ENCODE measurements at regions not wholly inside any gene's neighbourhood (a gene's known extent, or its start where the extent isn't known, plus 50 kb on each side); places are given as distances from the start of the nearest gene placed in this dataset.

DNA sequence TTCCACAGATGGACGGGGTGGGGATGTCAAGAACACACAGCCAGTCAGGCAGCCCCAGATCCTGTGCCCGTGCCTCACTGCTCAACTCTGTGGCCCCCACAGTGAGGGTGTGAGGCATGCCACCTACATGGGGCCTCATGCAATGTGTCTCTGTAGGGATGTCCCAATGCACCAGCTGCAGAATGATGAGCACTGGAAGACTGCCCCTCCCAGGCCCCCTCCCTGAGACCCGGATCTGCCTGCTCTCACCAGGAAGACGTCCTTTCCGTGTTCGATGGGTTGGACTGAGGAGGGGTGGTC, 124.2 kb downstream of the TWIST2 start:
- no peak overlapping the region for H3K27ac Mint-ChIP-seq
- POLR2A ChIA-PET: no interaction called here
- no peaks in the 10 kb centered on the region for H3K36me3 Mint-ChIP-seq (ENCODE audit: low read depth)
- H3K4me3 Mint-ChIP-seq: no peak overlapping the region
- CTCF ChIA-PET: no interaction called here
- H3K9me3 Mint-ChIP-seq: no peaks in the 10 kb centered on the region
- DNase-seq: no peak
- H3K4me1 Mint-ChIP-seq: no peaks in the 10 kb centered on the region
- H3K27me3 Mint-ChIP-seq: peaks cover 12% of the 10 kb centered on the region

DNA sequence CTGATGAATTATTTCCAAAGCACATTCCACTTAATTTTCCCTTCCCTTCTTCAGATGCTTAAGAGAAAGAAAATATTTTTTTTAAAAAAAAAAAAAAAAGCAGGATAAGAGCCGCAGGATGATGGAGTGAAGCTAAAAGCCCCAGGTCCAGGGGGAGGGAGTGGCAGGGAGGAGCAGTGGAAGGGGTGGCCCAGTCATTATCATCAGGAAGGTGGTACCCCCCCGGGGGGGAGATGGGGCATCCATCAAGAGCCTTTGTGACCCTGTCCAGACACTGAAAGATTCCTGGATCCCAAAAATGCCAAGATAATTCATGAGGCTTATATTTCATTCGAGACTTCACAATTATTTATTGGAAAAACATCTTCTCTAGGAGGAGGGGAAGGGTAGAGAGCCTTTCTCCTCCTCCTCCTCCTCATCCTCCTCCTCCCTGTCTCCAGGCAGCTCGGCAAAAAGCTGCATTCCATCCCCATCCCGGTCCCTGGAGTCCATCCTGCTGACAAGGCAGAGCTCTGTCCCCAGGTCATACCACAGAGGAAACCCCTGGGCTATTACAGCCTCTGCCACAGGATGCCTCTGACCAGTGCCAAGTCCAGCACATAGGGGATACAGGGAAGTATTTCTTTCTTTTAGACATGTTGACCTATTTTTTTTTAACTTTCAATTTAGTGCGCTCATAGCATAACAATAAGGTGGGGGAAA, 125.3 kb downstream of the TWIST2 start:
- Mint-ChIP-seq H3K9me3 (no peaks in the 10 kb centered on the region), H3K36me3 (ENCODE audit: low read depth) (no peaks in the 10 kb centered on the region), H3K27ac (no peak overlapping the region), H3K4me1 (no peaks in the 10 kb centered on the region), H3K27me3 (peaks cover 13% of the 10 kb centered on the region), H3K4me3 (no peak overlapping the region)
- DNase-seq: no peak
- CTCF ChIA-PET: no interaction called here
- POLR2A ChIA-PET: no interaction called here

DNA sequence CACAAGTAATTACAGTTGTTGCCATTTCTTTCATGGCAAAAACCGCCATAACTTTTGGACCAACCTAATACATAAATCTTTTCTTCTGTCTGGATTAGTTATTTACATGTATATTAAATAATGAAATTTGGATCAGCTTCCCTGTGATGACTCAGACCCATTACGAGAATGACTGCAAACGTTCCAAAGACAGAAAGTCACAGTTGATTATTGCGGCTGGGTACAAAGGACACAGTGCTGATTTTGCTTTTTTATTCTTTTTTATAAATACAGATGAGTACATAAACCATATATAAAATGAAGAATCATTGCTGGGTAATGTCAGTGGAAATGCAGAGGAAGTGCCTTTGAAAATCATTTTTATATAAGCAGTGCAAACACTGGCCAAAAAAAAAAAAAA, 126.2 kb downstream of the TWIST2 start:
- Mint-ChIP-seq H3K27ac (no peak overlapping the region), H3K27me3 (peaks cover 14% of the 10 kb centered on the region), H3K9me3 (no peaks in the 10 kb centered on the region), H3K4me1 (no peaks in the 10 kb centered on the region), H3K36me3 (ENCODE audit: low read depth) (no peaks in the 10 kb centered on the region), H3K4me3 (no peak overlapping the region)
- CTCF ChIA-PET: no interaction called here
- no peak for DNase-seq
- POLR2A ChIA-PET: no interaction called here

DNA sequence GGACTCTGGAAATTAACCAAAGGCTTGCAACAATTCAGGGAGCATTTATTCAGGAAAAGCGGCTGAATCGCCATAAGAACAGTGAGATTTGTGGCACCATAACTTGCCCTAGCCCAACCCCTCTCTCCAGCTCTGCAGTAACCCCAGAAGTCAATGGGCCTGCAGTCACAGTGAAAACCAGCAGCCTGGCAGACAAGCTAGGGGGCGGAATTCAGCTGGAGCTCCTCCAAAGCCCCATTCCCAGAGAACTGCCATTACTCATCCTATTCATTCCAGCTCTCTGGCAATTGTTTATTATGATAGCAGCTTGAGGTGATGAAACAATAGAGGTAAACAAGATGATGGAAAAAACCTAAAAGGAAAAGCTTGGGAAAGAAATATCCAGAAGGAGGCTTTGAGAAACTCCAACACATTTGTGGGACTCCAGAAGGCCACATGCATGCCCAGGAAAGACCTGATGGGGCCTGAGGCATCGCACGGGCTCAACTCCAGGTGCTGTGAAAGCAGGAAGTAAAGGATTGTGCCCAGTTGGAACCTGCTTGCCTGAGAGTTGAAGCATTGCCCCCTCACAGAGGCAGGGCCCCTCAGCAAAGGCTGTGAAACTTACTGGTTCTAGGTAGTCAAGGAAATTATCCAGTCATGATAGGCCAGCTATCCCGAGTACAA, 126.7 kb downstream of the TWIST2 start:
- no peak for DNase-seq
- POLR2A ChIA-PET: no interaction called here
- no peak overlapping the region for H3K4me3 Mint-ChIP-seq
- no peaks in the 10 kb centered on the region for H3K4me1 Mint-ChIP-seq
- no peak overlapping the region for H3K27ac Mint-ChIP-seq
- H3K36me3 Mint-ChIP-seq (ENCODE audit: low read depth): no peaks in the 10 kb centered on the region
- CTCF ChIA-PET: interaction anchor here (0.8 kb wide), 1 partner anchor 9 kb away, joined by 3 read pairs; no protein-coding TSS in a partner anchor
- peaks cover 18% of the 10 kb centered on the region for H3K27me3 Mint-ChIP-seq
- no peaks in the 10 kb centered on the region for H3K9me3 Mint-ChIP-seq

DNA sequence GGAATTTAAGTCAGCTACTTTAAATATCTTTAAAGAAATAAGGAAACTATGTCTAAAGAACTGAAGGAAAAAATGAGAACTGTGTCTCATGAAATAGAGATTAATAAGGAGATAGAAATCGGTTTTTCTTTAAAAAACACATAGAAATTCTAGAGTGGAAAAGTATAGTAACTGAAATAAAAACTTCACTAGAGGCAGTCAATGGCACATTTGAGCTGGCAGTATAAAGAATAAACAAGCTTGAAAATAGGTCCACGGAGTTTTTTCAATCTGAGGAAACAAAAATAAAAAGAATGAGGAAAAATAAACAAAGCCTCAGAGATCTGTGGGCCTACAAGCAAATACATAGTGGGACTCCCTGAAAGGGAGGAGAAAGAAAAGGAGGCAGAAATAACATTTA, 127.5 kb downstream of the TWIST2 start:
- no peaks in the 10 kb centered on the region for H3K36me3 Mint-ChIP-seq (ENCODE audit: low read depth)
- H3K27me3 Mint-ChIP-seq: peaks cover 21% of the 10 kb centered on the region
- POLR2A ChIA-PET: no interaction called here
- H3K4me1 Mint-ChIP-seq: no peaks in the 10 kb centered on the region
- H3K4me3 Mint-ChIP-seq: no peak overlapping the region
- CTCF ChIA-PET: no interaction called here
- no peak for DNase-seq
- H3K9me3 Mint-ChIP-seq: no peaks in the 10 kb centered on the region
- no peak overlapping the region for H3K27ac Mint-ChIP-seq

DNA sequence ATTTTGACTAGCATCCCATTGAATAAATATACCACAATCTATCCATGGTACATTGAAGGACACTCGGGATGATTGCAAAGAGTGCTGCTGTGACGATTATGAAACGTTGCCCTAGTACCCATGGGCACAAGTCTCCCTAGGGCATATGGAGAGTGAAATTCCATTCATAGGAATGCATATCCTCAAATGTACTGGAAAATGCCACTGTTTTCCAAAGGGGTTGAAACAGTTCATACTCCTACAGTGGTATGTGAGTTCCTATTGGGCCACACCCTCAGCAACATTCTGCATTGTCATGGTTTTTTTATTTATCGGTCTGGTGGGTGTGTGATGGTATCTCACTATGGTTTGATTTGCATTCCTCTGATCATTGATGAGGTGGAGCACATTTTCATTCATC, 130.6 kb downstream of the TWIST2 start:
- POLR2A ChIA-PET: no interaction called here
- no peak for DNase-seq
- Mint-ChIP-seq H3K4me1 (no peaks in the 10 kb centered on the region), H3K27me3 (peaks cover 31% of the 10 kb centered on the region), H3K9me3 (no peaks in the 10 kb centered on the region), H3K27ac (no peak overlapping the region), H3K4me3 (no peak overlapping the region), H3K36me3 (ENCODE audit: low read depth) (no peaks in the 10 kb centered on the region)
- CTCF ChIA-PET: no interaction called here

DNA sequence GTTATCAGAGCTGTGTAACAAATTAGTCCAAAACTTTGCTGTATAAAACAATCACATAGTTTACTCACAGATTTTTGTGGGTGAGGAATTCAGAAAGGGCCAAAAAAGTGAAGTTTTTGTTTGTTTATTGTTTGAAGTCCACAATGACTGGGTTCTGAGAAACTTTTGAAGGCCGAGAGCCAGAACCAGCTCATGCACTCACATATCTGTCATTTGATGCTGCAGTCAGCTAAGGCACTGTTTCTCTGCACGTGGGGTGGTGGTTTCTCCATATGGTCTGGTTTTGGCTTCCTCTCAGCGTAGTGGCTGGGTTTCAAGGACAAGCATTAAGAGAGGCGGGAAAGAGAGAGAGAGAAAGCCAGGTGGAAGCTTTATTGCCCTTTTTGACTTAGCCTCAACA, 131.8 kb downstream of the TWIST2 start:
- Mint-ChIP-seq H3K4me1 (no peaks in the 10 kb centered on the region), H3K27ac (no peak overlapping the region), H3K27me3 (peaks cover 31% of the 10 kb centered on the region), H3K4me3 (no peak overlapping the region), H3K9me3 (no peaks in the 10 kb centered on the region), H3K36me3 (ENCODE audit: low read depth) (no peaks in the 10 kb centered on the region)
- CTCF ChIA-PET: interaction anchor here (1.3 kb wide), 1 partner anchor 11 kb away, joined by 6 read pairs; no protein-coding TSS in a partner anchor
- POLR2A ChIA-PET: no interaction called here
- DNase-seq: no peak

DNA sequence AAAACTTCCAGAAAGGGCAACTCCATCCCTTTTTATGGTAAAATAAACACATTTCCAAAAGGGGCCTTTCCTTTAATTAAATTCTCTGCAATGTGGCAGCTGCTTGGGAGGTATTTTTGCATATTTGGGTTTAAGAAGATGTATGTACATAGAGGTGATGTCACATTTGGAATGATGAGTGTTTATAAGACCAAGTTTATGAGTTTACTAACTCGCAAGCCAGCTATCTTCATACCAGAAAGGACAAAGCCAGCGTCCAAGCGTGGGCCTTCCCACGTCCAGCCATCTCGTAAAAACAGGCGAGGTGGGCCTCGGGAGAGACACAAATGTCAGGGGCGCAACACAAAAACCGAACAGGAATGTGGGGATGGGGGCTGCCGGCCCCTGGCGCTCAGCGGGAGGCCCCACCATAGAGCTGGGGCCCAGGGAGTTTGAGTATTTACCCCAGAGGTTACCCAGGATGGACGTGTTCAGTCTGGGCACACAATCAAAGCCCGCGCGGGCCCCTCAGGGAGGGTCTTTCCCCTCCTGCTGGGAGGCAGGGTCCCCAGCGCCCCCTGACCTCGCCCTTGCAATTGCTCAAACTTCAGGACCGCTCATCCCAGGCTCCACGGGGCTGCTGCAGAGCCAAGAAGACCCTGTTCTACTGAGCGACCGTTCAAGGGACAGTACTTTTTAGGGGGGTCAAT, 137.3 kb downstream of the TWIST2 start:
- Mint-ChIP-seq H3K27me3 (peaks cover 11% of the 10 kb centered on the region), H3K27ac (no peak overlapping the region), H3K9me3 (no peaks in the 10 kb centered on the region), H3K4me3 (no peak overlapping the region), H3K4me1 (no peaks in the 10 kb centered on the region), H3K36me3 (ENCODE audit: low read depth) (no peaks in the 10 kb centered on the region)
- ChIA-PET CTCF (no interaction called here), POLR2A (no interaction called here)
- DNase-seq: no peak

DNA sequence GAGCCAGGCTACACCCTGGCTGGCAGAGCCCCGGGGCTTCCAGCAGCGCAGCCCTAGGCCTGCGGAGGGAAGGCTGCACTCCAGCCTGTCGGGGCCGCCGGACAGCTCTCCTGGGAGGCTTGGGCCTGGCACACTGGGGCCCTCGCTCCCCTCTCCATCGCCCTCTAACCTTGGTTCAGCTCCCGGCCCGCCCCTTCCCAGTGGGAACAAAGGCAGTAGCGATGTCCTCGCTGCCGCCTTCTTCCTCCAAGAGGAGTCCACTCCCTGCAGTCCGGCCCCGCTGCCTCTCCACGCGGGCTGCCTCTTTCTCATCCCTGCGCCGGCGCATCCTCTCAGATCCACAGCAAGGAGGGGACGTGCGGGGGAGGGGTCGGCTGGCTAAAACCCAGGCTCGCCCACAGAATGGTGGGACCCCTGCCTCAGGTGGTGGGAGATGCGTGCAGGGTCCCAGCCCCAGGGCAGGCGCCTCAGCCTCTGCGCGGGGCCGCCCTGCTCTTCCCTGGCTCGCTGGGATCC, 138.1 kb downstream of the TWIST2 start:
- Mint-ChIP-seq H3K4me1 (no peaks in the 10 kb centered on the region), H3K9me3 (no peaks in the 10 kb centered on the region), H3K4me3 (no peak overlapping the region), H3K27ac (no peak overlapping the region), H3K36me3 (ENCODE audit: low read depth) (no peaks in the 10 kb centered on the region), H3K27me3 (peaks cover 10% of the 10 kb centered on the region)
- ChIA-PET POLR2A (no interaction called here), CTCF (no interaction called here)
- DNase-seq: no peak

DNA sequence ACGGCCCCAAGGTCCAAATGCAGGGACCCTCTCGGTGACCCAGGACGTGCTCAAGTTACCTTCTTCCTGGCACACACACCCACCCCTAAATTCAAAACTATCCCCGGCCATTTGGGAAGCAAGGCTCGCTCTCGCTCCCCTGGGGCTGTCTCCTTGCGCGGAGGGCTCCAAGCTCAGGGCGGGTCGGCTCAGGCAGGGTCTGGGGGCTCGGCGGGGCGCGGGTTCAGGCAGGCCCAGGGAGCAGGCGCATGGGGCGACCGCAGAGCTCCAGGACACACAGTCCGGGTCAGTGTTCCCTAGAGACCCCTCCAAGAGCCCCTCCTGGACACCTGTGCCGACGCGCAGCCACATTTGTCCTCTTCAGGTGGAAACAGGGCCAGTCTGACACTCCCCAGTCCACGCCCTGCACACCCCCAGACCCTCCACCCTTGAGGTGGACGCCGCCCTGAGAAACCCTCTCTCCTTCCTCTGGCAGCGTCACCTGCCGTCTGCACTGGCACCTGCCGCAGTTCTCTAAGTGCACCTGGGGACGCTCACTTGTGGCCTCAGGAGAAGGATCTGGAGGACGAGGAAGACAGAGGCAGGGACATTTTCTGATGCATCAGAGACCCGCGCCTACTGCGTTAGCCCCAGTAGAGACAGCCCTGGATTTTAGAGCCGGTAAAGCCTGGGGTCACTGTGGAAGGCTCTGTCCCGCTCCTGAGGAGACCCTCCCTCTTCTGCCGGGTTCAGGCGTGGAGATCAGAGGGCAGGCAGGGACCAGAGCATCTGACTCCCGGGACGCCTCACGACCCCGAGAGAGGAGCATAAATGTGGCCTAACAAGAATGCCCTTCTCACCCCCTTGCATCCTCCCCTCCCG, 138.8 kb downstream of the TWIST2 start:
- DNase-seq: no peak
- no peak overlapping the region for H3K4me3 Mint-ChIP-seq
- ChIA-PET POLR2A (no interaction called here), CTCF (no interaction called here)
- no peaks in the 10 kb centered on the region for H3K36me3 Mint-ChIP-seq (ENCODE audit: low read depth)
- H3K27me3 Mint-ChIP-seq: peaks cover 9% of the 10 kb centered on the region
- no peaks in the 10 kb centered on the region for H3K4me1 Mint-ChIP-seq
- H3K27ac Mint-ChIP-seq: no peak overlapping the region
- H3K9me3 Mint-ChIP-seq: no peaks in the 10 kb centered on the region

DNA sequence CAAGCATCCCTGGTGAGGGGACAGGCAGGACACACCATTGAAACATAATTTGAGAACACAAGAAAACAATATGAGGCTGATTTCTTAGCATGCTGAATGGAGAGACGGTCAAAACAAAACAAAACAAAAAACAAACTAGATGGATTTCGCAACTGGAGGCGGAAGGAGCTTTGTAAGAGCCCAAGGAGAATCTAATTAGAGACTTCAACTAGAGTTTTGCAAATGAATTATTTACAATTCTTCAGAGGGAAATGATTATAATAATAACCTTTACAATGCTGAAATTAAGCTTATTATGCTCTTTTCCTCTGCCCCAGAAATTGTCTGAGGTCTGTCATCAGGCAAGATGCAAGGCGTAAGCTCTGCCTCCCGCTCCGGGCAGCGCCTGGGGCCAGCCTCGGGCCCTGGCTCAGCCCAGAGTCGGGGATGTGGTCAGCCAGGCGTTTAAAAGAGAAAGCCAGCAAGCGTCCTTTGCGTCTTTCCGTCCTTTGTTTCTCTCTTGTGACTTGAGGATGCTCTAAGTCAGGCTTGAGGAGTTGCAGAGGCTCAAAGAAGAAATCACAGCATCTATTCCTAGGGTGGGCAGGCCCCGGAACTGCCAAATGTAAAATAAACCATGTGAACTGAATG, 139.6 kb downstream of the TWIST2 start:
- H3K9me3 Mint-ChIP-seq: no peaks in the 10 kb centered on the region
- H3K4me3 Mint-ChIP-seq: no peak overlapping the region
- no peak overlapping the region for H3K27ac Mint-ChIP-seq
- CTCF ChIA-PET: no interaction called here
- DNase-seq: no peak
- POLR2A ChIA-PET: no interaction called here
- no peaks in the 10 kb centered on the region for H3K4me1 Mint-ChIP-seq
- peaks cover 7% of the 10 kb centered on the region for H3K27me3 Mint-ChIP-seq
- H3K36me3 Mint-ChIP-seq (ENCODE audit: low read depth): no peaks in the 10 kb centered on the region

DNA sequence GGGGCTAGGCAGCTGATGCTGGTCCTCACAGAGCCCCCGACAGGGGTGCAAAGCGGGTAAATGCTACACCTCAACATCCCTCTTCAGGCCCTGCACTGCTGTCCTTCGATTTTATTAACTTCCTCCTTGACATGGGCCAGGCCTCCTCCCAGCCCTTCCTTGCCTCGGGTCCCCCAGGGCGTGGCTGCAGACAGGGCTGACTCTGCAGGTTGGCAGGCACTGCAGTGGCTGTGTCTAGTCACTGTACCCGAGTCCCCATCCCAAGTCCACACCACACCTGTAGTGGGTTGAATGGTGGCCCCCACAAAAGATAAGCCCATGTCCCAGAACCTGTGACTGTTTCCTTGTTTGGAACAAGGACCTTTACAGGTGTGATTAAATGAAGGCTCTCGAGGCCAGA, 140.2 kb downstream of the TWIST2 start:
- H3K27ac Mint-ChIP-seq: no peak overlapping the region
- peaks cover 2% of the 10 kb centered on the region for H3K27me3 Mint-ChIP-seq
- H3K4me3 Mint-ChIP-seq: no peak overlapping the region
- H3K9me3 Mint-ChIP-seq: no peaks in the 10 kb centered on the region
- CTCF ChIA-PET: no interaction called here
- H3K36me3 Mint-ChIP-seq (ENCODE audit: low read depth): no peaks in the 10 kb centered on the region
- no peaks in the 10 kb centered on the region for H3K4me1 Mint-ChIP-seq
- DNase-seq: no peak
- POLR2A ChIA-PET: no interaction called here

DNA sequence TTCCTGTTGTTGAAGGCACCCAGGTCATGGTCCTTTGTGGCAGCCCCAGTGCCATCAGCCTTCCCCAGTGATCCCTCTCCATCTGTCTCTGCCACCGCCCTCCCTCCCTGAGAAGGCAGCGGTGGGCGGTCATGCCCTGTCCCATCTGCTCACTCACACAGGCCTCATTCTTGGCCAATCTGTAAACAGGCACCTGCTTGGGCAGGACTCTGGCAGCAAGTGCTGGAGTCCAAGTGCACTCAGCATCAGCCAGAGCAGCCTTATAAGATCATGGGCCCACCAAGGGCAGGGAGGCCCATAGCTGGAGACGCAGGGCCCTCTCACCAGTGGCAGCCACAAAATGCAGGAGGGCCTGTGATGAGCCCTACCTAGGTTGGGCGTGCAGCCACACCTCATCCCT, 140.9 kb downstream of the TWIST2 start:
- POLR2A ChIA-PET: no interaction called here

More for the DNA sequence above, 140.9 kb downstream of the TWIST2 start:
- H3K27ac Mint-ChIP-seq: no peak overlapping the region
- no peak overlapping the region for H3K4me3 Mint-ChIP-seq
- peaks cover 3% of the 10 kb centered on the region for H3K27me3 Mint-ChIP-seq
- H3K9me3 Mint-ChIP-seq: no peaks in the 10 kb centered on the region
- CTCF ChIA-PET: no interaction called here
- no peaks in the 10 kb centered on the region for H3K36me3 Mint-ChIP-seq (ENCODE audit: low read depth)
- no peak for DNase-seq
- H3K4me1 Mint-ChIP-seq: no peaks in the 10 kb centered on the region
